Activated T-helper 17 cell treated with anti-CD3 and anti-CD28 coated beads, Interleukin-2, amount 50 U/mL, for 72 hours (primary cell): ENCODE measurements at regions not wholly inside any gene's neighbourhood (a gene's known extent, or its start where the extent isn't known, plus 50 kb on each side); places are given as distances from the start of the nearest gene placed in this dataset.
A peak's percentile ranks its signal among the peaks of the same experiment; 100 is the strongest.

ENCODE experiments used
- ATAC-seq: fragments of 150-1000 bp; cut with Tn5 transposase; replicated peaks from 2 replicates; pipeline ENCODE4 v1.10.0; 2021; ENCODE audit warnings: mild to moderate bottlenecking, moderate library complexity
- H3K27ac Mint-ChIP-seq: one replicate; pipeline ENCODE4 v1.8.0; 2022; ENCODE audit warnings: mixed read lengths
- H3K27me3 Mint-ChIP-seq: one replicate; pipeline ENCODE4 v1.8.0; 2022; ENCODE audit warnings: mixed read lengths
- H3K36me3 Mint-ChIP-seq: one replicate; pipeline ENCODE4 v1.8.0; 2022; ENCODE audit warnings: low read depth, mild to moderate bottlenecking, mixed read lengths
- H3K4me1 Mint-ChIP-seq: one replicate; pipeline ENCODE4 v1.8.0; 2022; ENCODE audit warnings: mixed read lengths
- H3K4me3 Mint-ChIP-seq: one replicate; pipeline ENCODE4 v1.8.0; 2022; ENCODE audit warnings: mild to moderate bottlenecking, mixed read lengths
- H3K9me3 Mint-ChIP-seq: one replicate; pipeline ENCODE4 v1.8.0; 2022; ENCODE audit warnings: mixed read lengths

DNA sequence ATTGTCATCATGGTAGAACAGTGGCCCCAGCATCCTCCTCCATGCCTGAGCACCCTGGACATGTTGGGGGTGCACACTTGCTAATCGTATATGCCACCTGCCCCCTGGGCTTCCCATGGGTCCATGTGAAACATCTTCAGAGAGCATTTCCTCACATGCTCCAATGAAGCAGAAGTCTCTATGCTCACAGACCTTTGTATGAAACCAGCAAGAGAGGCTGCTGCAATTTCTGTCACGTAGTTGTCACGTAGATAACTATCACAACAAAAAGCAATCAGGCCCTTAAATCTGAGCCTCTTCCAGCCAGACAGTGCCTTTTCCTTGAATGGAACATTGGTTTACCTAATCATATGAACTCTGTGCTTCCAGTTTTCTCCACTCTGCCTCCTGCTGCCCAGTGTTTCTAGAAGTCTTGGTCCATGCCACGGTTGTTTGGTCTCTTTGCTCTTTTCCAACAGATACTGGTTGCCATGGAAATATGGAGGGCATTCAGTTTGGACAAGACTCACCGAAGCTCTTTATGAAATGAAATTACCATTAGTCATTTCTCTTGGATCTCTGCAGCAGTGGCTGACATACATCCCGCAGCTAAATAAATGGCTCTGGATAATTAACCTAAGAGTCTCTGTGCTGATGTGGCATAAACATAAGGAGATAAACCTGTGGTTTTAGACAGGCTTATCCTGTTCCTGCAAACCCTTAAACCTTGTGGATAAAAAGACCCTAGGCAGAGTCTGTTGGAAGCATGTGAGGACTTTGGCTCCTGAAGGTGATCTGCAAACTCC lies 172.8 kb upstream of the SYNDIG1 start:
- ATAC-seq = no peak
- no peak overlapping the region for H3K27ac Mint-ChIP-seq
- peaks cover 7% of the 10 kb centered on the region for H3K27me3 Mint-ChIP-seq
- no peaks in the 10 kb centered on the region for H3K9me3 Mint-ChIP-seq
- no peaks in the 10 kb centered on the region for H3K4me1 Mint-ChIP-seq
- no peaks in the 10 kb centered on the region for H3K36me3 Mint-ChIP-seq
- no peak overlapping the region for H3K4me3 Mint-ChIP-seq

DNA sequence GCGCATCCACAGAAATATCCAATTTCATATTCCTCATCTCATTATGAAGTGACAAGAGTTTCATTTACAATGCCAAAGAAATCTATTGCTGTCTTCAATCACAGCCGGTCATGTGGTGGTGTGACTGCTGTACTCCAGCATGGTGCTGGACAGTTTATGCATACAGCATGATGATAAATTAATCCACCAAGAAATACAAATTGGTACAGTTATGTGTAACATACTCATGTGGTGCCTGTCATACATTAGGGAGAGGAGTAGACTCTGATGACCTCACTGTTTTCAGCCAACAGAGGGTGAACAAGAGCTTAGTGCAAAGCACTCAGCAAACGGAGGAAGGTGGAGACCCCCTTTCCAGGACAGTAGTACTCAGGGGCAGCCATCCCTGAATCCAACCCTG lies 178.4 kb upstream of the SYNDIG1 start:
- peaks cover 13% of the 10 kb centered on the region for H3K4me1 Mint-ChIP-seq
- no peaks in the 10 kb centered on the region for H3K9me3 Mint-ChIP-seq
- no peaks in the 10 kb centered on the region for H3K36me3 Mint-ChIP-seq
- ATAC-seq = no peak
- H3K27me3 Mint-ChIP-seq = no peaks in the 10 kb centered on the region
- no peak overlapping the region for H3K27ac Mint-ChIP-seq
- no peak overlapping the region for H3K4me3 Mint-ChIP-seq

GRCh38 chr20:24289737-24290481 lies 179.5 kb upstream of the SYNDIG1 start:
- H3K27me3 Mint-ChIP-seq = no peaks in the 10 kb centered on the region
- ATAC-seq = peak; percentile 69
- no peaks in the 10 kb centered on the region for H3K36me3 Mint-ChIP-seq
- H3K4me3 Mint-ChIP-seq = peak overlapping the region; percentile 0
- H3K27ac Mint-ChIP-seq = no peak overlapping the region
- peaks cover 13% of the 10 kb centered on the region for H3K4me1 Mint-ChIP-seq
- H3K9me3 Mint-ChIP-seq = no peaks in the 10 kb centered on the region

DNA sequence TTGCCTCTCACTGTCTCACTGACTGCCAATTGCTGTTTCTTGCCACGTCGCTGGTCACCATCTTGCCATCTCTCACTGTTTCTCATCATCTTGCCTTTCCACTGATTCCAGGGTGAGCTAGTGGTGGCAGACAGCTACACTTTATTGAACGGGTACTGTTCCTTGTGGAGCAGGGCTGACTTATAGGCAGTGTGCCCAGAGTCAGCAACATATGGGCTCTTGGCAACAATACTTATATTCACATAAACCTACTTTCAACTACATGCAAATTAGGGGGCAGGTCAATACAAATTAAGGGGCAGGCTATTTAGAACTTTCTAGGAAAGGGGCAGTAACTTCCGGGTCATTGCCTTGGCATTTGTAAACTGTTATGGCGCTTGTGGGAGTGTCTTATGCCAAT lies 186.2 kb upstream of the SYNDIG1 start:
- Mint-ChIP-seq H3K27ac (no peak overlapping the region), H3K36me3 (no peaks in the 10 kb centered on the region), H3K4me1 (no peaks in the 10 kb centered on the region)

GRCh38 chr20:24277196-24277595 lies 192.2 kb upstream of the SYNDIG1 start:
- no peak for ATAC-seq
- no peaks in the 10 kb centered on the region for H3K36me3 Mint-ChIP-seq
- H3K9me3 Mint-ChIP-seq = peaks cover 10% of the 10 kb centered on the region
- H3K27me3 Mint-ChIP-seq = peaks cover 22% of the 10 kb centered on the region
- no peak overlapping the region for H3K27ac Mint-ChIP-seq
- no peak overlapping the region for H3K4me3 Mint-ChIP-seq
- H3K4me1 Mint-ChIP-seq = no peaks in the 10 kb centered on the region

More for the DNA sequence above, 186.2 kb upstream of the SYNDIG1 start:
- no peaks in the 10 kb centered on the region for H3K9me3 Mint-ChIP-seq
- peaks cover 3% of the 10 kb centered on the region for H3K27me3 Mint-ChIP-seq
- ATAC-seq = no peak
- no peak overlapping the region for H3K4me3 Mint-ChIP-seq

GRCh38 chr20:24275946-24276705 lies 193.3 kb upstream of the SYNDIG1 start:
- Mint-ChIP-seq H3K4me3 (no peak overlapping the region), H3K27me3 (peaks cover 22% of the 10 kb centered on the region), H3K9me3 (peaks cover 10% of the 10 kb centered on the region), H3K27ac (no peak overlapping the region), H3K36me3 (no peaks in the 10 kb centered on the region), H3K4me1 (no peaks in the 10 kb centered on the region)
- no peak for ATAC-seq

DNA sequence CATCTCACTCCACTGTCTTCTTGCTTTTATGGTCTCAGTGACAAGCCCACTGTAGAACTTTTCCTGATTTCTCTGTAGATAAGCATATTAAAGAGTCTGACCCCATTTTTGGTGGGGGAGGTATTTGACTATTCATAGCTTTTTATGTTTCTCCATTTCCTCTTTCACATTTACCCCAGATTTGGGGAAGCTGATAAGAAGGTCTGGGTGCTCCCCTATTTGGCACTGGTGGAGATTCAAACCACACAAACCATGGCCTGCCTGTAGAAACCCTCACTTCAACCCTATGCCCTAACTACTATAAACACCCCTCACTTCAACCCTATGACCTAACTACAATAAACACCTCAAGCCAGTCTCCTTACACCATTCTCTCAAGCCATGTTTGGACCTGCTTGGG lies 196.2 kb upstream of the SYNDIG1 start:
- peaks cover 10% of the 10 kb centered on the region for H3K9me3 Mint-ChIP-seq
- H3K27ac Mint-ChIP-seq = no peak overlapping the region
- no peak for ATAC-seq
- H3K27me3 Mint-ChIP-seq = peaks cover 26% of the 10 kb centered on the region
- no peaks in the 10 kb centered on the region for H3K4me1 Mint-ChIP-seq
- no peaks in the 10 kb centered on the region for H3K36me3 Mint-ChIP-seq
- no peak overlapping the region for H3K4me3 Mint-ChIP-seq

DNA sequence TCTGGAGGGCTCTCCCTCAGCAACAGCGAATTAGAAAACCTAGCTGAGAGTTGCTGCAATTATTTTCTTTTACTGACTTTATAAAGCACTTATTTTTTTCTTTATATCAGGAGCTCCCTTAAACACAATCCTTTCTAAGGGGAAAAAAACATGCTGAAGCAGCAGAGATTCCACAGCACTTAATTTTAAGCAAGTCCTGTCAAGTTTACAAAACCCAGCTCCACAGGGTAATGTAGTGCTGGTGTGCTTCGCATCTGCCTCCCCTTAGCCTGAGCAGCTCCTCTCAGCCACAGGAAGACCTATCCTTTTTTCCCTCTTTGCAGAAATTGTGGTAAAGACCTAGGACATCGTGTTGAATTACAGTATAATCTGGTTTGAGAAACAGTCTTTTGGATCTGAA lies 208.1 kb upstream of the SYNDIG1 start:
- ATAC-seq = no peak
- Mint-ChIP-seq H3K36me3 (no peaks in the 10 kb centered on the region), H3K9me3 (no peaks in the 10 kb centered on the region), H3K4me3 (no peak overlapping the region), H3K27me3 (peaks cover 16% of the 10 kb centered on the region), H3K4me1 (no peaks in the 10 kb centered on the region), H3K27ac (no peak overlapping the region)

GRCh38 chr20:24257171-24257570 lies 212.3 kb upstream of the SYNDIG1 start:
- Mint-ChIP-seq H3K36me3 (no peaks in the 10 kb centered on the region), H3K4me1 (no peaks in the 10 kb centered on the region), H3K4me3 (no peak overlapping the region), H3K27ac (no peak overlapping the region), H3K27me3 (no peaks in the 10 kb centered on the region), H3K9me3 (no peaks in the 10 kb centered on the region)
- ATAC-seq = no peak

DNA sequence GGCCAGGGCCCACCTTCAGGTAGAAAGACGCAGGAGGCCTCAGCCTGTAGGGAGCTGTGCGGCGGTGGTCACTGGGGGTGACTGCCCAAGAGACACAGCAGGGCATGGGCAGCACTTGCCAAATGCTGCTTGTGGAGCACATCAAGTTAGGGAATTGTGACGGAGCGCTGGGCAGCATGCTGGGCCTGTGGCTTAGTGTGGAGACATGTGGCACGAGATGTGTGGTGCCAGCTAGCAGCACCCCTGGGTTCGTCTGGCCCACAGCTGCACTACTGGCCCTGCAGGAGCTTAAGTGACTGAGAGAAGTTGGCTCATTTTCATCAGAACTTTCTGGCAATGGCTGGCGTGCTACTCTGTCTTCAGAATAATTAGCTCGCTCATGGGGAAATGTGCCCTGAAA lies 213.1 kb upstream of the SYNDIG1 start:
- H3K27ac Mint-ChIP-seq = no peak overlapping the region
- H3K4me3 Mint-ChIP-seq = no peak overlapping the region
- H3K27me3 Mint-ChIP-seq = no peaks in the 10 kb centered on the region
- no peaks in the 10 kb centered on the region for H3K9me3 Mint-ChIP-seq
- no peak for ATAC-seq
- H3K36me3 Mint-ChIP-seq = no peaks in the 10 kb centered on the region
- H3K4me1 Mint-ChIP-seq = no peaks in the 10 kb centered on the region

DNA sequence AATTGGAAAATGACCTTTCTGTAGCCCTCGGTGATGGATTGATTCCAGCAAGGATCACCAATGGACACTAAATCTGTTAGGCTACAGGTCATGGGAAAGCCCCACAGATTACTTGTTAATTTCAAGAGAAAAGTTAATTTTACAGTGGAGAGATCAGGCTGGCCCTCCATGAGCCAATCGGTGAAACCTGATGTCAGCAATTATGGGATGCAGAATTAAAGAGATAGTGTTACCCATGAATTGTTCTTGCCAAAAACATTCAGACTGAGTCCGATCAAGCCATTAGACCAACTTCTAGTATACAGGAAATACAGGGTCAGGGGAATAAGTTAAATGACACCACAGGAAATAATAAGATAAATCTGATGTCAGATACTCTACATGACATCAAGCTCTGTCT lies 214.9 kb upstream of the SYNDIG1 start:
- no peaks in the 10 kb centered on the region for H3K36me3 Mint-ChIP-seq
- H3K4me1 Mint-ChIP-seq = no peaks in the 10 kb centered on the region
- no peak overlapping the region for H3K4me3 Mint-ChIP-seq
- no peaks in the 10 kb centered on the region for H3K9me3 Mint-ChIP-seq
- peaks cover 2% of the 10 kb centered on the region for H3K27me3 Mint-ChIP-seq
- no peak overlapping the region for H3K27ac Mint-ChIP-seq
- no peak for ATAC-seq

GRCh38 chr20:24253321-24253720 lies 216.1 kb upstream of the SYNDIG1 start:
- Mint-ChIP-seq H3K4me1 (no peaks in the 10 kb centered on the region), H3K27ac (no peak overlapping the region), H3K9me3 (no peaks in the 10 kb centered on the region), H3K27me3 (peaks cover 9% of the 10 kb centered on the region), H3K4me3 (no peak overlapping the region), H3K36me3 (no peaks in the 10 kb centered on the region)
- no peak for ATAC-seq

- Mint-ChIP-seq H3K4me3 (no peak overlapping the region), H3K9me3 (no peaks in the 10 kb centered on the region), H3K36me3 (no peaks in the 10 kb centered on the region), H3K4me1 (no peaks in the 10 kb centered on the region), H3K27ac (no peak overlapping the region), H3K27me3 (peaks cover 37% of the 10 kb centered on the region)
- no peak for ATAC-seq
These were observed 224.3 kb upstream of the SYNDIG1 start for GRCh38 chr20:24245094-24245493.

DNA sequence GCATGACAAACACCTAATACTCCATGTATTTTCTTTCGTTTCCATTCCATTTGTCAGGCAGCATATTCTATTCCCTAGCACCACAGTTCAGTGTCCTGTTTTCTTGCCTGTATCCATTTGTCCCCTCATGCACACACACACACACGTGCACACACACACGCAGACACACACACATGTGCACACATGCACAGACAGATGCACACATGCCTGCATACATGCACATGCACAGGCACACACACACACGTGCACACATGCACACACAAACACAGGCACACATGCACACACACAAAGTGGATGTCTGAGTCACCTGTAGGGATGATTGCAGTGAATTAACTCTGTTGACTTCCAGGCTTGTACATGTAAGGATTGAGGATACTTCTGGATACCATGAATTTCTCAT lies 226.7 kb upstream of the SYNDIG1 start:
- Mint-ChIP-seq H3K4me1 (no peaks in the 10 kb centered on the region), H3K4me3 (no peak overlapping the region), H3K36me3 (no peaks in the 10 kb centered on the region), H3K9me3 (no peaks in the 10 kb centered on the region), H3K27ac (no peak overlapping the region), H3K27me3 (peaks cover 37% of the 10 kb centered on the region)
- ATAC-seq = no peak

DNA sequence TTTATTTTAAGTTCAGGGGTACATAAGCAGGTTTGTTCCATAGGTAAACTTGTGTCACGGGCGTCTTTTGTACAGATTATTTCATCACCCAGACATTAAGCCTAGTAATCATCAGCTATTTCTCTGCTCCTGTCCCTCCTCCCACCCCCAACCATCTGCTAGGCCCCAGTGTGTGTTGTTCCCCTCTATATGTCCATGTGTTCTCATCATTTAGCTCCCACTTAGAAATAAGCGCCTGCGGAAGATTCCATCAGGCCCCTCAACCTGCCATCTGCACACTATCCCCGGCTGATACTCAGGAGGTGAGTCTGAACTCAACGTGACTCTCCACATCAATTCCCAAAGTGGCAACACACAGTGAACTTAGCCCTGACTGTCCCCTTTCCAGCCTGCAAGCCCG lies 228.0 kb upstream of the SYNDIG1 start:
- Mint-ChIP-seq H3K4me3 (no peak overlapping the region), H3K27ac (no peak overlapping the region), H3K9me3 (no peaks in the 10 kb centered on the region), H3K4me1 (no peaks in the 10 kb centered on the region), H3K27me3 (peaks cover 31% of the 10 kb centered on the region), H3K36me3 (no peaks in the 10 kb centered on the region)
- no peak for ATAC-seq
